Amniotic stem cell (primary cell): ENCODE measurements at regions not wholly inside any gene's neighbourhood (a gene's known extent, or its start where the extent isn't known, plus 50 kb on each side); places are given as distances from the start of the nearest gene placed in this dataset.
"Not testable (repeated sequence)": the region's sequence is repeated elsewhere in the genome, so short reads cannot be mapped to it uniquely, and the experiment has no call there.

ENCODE experiments used
- DNase-seq: peaks from one replicate; lab custom pipeline; 2025; lab: John Stamatoyannopoulos, UW

- DNase-seq, result no peak
Observed at GRCh38 chrX:151042842-151043241, 59.7 kb downstream of the HMGB3 start.

DNA sequence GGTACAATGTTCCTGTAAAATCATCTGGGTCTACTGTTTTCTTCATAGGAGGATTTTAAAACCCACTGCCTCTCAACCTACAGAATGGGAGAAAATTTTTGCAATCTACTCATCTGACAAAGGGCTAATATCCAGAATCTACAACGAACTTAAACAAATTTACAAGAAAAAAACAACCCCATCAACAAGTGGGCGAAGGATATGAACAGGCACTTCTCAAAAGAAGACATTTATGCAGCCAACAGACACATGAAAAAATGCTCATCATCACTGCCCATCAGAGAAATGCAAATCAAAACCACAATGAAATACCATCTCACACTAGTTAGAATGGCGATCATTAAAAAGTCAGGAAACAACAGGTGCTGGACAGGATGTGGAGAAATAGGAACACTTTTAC lies 83.2 kb downstream of the HMGB3 start:
- DNase-seq, result not testable (repeated sequence)

DNA sequence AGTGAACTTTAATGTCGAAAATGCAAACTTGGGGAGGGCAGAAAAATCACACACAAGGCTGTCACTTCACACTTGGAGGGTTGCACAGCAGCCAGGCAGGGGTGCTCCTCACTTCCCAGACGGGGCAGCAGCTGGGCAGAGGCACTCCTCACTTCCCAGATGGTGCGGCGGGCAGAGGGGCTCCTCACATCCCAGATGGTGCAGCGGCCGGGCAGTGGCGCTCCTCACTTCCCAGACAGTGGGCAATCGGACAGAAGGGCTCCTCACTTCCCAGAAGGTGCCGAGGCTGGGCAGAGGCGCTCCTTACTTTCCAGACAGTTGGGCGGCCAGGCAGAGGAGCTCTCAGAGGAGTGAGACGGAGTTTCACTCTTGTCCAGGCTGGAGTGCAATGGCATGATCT lies 90.6 kb downstream of the HMGB3 start:
- no peak for DNase-seq

GRCh38 chrX:151081016-151081415 lies 95.4 kb upstream of the GPR50 start:
- no peak for DNase-seq

- DNase-seq, result peak; percentile 11
Observed at GRCh38 chrX:151082077-151082948, 94.1 kb upstream of the GPR50 start.

- no peak for DNase-seq
Observed at GRCh38 chrX:151084454-151084853, 91.9 kb upstream of the GPR50 start.

- DNase-seq, result no peak
Observed at GRCh38 chrX:151085207-151085606, 91.2 kb upstream of the GPR50 start.

DNA sequence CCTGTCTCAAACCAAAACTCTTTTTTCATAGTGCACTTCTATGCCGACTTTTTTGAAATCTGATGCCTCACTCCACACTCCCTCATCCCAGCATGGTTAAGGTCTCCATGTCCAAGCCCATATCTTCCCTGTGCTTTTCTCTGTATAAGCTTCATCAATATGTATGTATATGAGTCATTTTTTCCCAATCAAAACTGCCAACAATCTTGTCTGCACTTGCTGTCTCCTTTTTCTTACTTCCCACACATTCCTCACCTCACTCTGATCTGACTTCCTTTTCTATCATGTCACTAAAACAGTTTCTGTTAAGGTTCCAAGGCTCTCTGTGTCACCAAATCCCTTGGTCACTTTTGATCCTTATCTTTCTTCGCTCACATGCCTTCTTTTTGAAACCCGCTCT lies 88.2 kb upstream of the GPR50 start:
- DNase-seq, result no peak

DNA sequence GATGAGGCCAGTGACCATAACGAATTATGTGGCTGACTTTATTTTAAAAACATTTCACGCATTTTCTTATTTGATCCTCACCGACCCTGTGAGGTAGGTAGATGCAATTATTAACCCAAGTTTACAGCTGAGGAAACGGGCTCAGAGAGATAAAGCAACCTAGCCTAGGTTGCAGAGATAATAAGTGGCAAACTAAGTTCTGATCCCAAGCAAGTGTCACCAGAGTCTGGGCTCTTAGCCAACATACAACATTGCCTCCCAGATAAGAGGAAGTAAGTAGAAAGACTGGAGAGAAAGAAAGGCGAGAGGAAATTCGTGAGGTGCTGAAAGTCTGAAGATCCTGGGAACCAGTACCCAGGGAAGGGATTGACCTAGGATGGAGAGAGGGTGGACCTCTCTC lies 77.4 kb upstream of the GPR50 start:
- no peak for DNase-seq

GRCh38 chrX:151100799-151101198 lies 75.6 kb upstream of the GPR50 start:
- no peak for DNase-seq

DNA sequence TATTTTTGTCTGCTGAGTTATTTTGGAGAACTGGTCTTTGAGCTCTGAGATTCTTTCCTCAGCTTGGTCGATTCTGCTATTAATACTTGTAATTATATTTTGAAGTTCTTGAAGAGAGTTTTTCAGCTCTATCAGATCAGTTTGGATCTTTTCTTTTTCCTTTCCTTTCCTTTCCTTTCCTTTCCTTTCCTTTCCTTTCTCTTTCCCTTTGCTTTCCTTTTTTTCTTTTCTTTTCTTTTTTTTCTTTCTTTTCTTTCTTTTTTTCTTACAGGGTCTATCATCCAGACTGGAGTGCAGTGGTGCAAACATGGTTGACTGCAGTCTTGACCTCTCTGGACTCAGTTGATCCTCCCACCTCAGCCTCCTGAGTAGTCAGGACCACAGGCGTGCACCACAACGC lies 63.2 kb upstream of the GPR50 start:
- not testable (repeated sequence) for DNase-seq
